K562 (cell line): ENCODE measurements at regions not wholly inside any gene's neighbourhood (a gene's known extent, or its start where the extent isn't known, plus 50 kb on each side); places are given as distances from the start of the nearest gene placed in this dataset.

ENCODE experiments used
- BRD9 ChIP-seq: fragments of 450-650 bp; IDR thresholded peaks from 2 replicates; pipeline ENCODE4 v1.6.1; 2018; ENCODE audit warnings: low read depth; ENCODE audit not compliant: partially characterized antibody
- CHD7 ChIP-seq: fragments of 200-600 bp; sonication (generic); IDR thresholded peaks from one replicate; pipeline ENCODE4 v1.6.1; 2012; ENCODE audit warnings: mild to moderate bottlenecking, low read depth, low read length, inconsistent platforms
- GTF2E2 ChIP-seq: fragments of 200-800 bp; sonication (Bioruptor generic); IDR thresholded peaks from 2 replicates; pipeline ENCODE4 v1.6.1; 2016; ENCODE audit warnings: missing genetic modification characterization, missing compliant biosample characterization
- HDAC2 ChIP-seq: fragments of 450-650 bp; IDR thresholded peaks from 2 replicates; pipeline ENCODE4 v1.6.1; 2016; ENCODE audit warnings: mild to moderate bottlenecking
- KLF6 ChIP-seq: fragments of 250-450 bp; sonication (Bioruptor Pico); IDR thresholded peaks from 2 replicates; pipeline ENCODE4 v1.4.0; 2020; ENCODE audit warnings: mild to moderate bottlenecking, moderate library complexity, borderline replicate concordance
- LARP7 ChIP-seq: fragments of 450-650 bp; IDR thresholded peaks from 2 replicates; pipeline ENCODE4 v1.6.1; 2016
- MBD2 ChIP-seq: sonication (generic); IDR thresholded peaks from 2 replicates; pipeline ENCODE4 v1.6.1; 2016; ENCODE audit warnings: low read depth, borderline replicate concordance
- PML ChIP-seq: IDR thresholded peaks from 2 replicates; pipeline ENCODE4 v1.6.1; 2012; ENCODE audit warnings: low read length, inconsistent platforms
- RBBP5 ChIP-seq: fragments of 200-600 bp; sonication (generic); IDR thresholded peaks from 2 replicates; pipeline ENCODE4 v1.6.1; 2012; ENCODE audit warnings: borderline replicate concordance, mild to moderate bottlenecking, low read length, control low read depth, inconsistent platforms; ENCODE audit not compliant: insufficient read depth, poor library complexity, severe bottlenecking
- TAF1 ChIP-seq: IDR thresholded peaks from 2 replicates; pipeline ENCODE4 v1.6.1; 2011; ENCODE audit warnings: mild to moderate bottlenecking, low read length, moderate library complexity; ENCODE audit not compliant: insufficient read depth, control insufficient read depth, severe bottlenecking; ENCODE audit errors: extremely low read depth
- TAL1 ChIP-seq: fragments of 450-650 bp; IDR thresholded peaks from 2 replicates; pipeline ENCODE4 v1.6.1; 2016; ENCODE audit warnings: mild to moderate bottlenecking
- TCF7 ChIP-seq: sonication (generic); IDR thresholded peaks from 2 replicates; pipeline ENCODE4 v1.6.1; 2016; ENCODE audit warnings: antibody characterized with exemption, borderline replicate concordance
- ZZZ3 ChIP-seq: fragments of 450-650 bp; IDR thresholded peaks from 2 replicates; pipeline ENCODE4 v1.6.1; 2016; ENCODE audit warnings: antibody characterized with exemption, mild to moderate bottlenecking, moderate library complexity
- TF ChIP-seq, protein P1 (sequence below): sonication (generic); IDR thresholded peaks from 2 replicates; pipeline ENCODE4 v1.6.1; 2016

- TF ChIP-seq CHD7 = no peak
- TF ChIP-seq PML = peak; percentile 74
- peak; percentile 80 for TF ChIP-seq MBD2
- TF ChIP-seq ZZZ3 = no peak
- peak; percentile 64; the same call in 1 of the 2 replicates for TF ChIP-seq GTF2E2 (tag)
- peak; percentile 97 for TF ChIP-seq BRD9
- TF ChIP-seq TAL1 = peak; percentile 80
- peak; percentile 50 for TF ChIP-seq RBBP5
- TF ChIP-seq KLF6 (CRISPR knock-in tag) = no peak
- TF ChIP-seq, protein P1, sequence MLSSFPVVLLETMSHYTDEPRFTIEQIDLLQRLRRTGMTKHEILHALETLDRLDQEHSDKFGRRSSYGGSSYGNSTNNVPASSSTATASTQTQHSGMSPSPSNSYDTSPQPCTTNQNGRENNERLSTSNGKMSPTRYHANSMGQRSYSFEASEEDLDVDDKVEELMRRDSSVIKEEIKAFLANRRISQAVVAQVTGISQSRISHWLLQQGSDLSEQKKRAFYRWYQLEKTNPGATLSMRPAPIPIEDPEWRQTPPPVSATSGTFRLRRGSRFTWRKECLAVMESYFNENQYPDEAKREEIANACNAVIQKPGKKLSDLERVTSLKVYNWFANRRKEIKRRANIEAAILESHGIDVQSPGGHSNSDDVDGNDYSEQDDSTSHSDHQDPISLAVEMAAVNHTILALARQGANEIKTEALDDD = peak; percentile 29; the same call in 1 of the 2 replicates
- no peak for TF ChIP-seq LARP7
- TF ChIP-seq HDAC2 = peak; percentile 83; the same call in 1 of the 2 replicates
- TF ChIP-seq TAF1 = peak; percentile 62
- TF ChIP-seq TCF7 = peak; percentile 92
These were observed 271.2 kb downstream of the PRL start (continued) for GRCh38 chr6:22025468-22026163.
